Right atrium auricular region (tissue), 2 donors: ENCODE measurements at regions not wholly inside any gene's neighbourhood (a gene's known extent, or its start where the extent isn't known, plus 50 kb on each side); places are given as distances from the start of the nearest gene placed in this dataset.

ENCODE experiments used
- DNase-seq: peaks from one replicate; pipeline ENCODE4 v3.0.0-alpha.2; 2019; ENCODE audit warnings: low spot score
- H3K27ac ChIP-seq, 2 donors: fragments of 200-600 bp; sonication (generic); 1 replicate in 1 of 2; 2 replicates in 1 of 2; pipeline ENCODE4 v1.5.1; 2016 to 2019
- H3K27me3 ChIP-seq, 2 donors: fragments of 200-600 bp; sonication (generic); one replicate each; pipeline versions ENCODE4 v1.5.1 to v1.6.0; 2017 to 2019
- H3K36me3 ChIP-seq: fragments of 200-600 bp; sonication (generic); one replicate; pipeline ENCODE4 v1.5.1; 2016
- H3K4me1 ChIP-seq, 2 donors: fragments of 200-600 bp; sonication (generic); one replicate each; pipeline versions ENCODE4 v1.5.1 to v1.6.0; 2017 to 2019
- H3K4me3 ChIP-seq, 2 donors: fragments of 200-600 bp; sonication (generic); 1 replicate in 1 of 2; 2 replicates in 1 of 2; pipeline ENCODE4 v1.5.1; 2017 to 2019; ENCODE audit warnings: mild to moderate bottlenecking in 1 of 2, moderate library complexity in 1 of 2
- H3K9me3 ChIP-seq, 2 donors: fragments of 200-600 bp; sonication (generic); one replicate each; pipeline ENCODE4 v1.5.1; 2019
- CTCF ChIP-seq, 2 donors: fragments of 200-600 bp; sonication (generic); IDR thresholded peaks; one replicate each; pipeline ENCODE4 v1.5.1; 2019; ENCODE audit warnings: antibody characterized with exemption in 2 of 2

GRCh38 chr5:109614981-109615380, 74.7 kb upstream of the MAN2A1 start:
- Histone ChIP-seq H3K4me3 (no peak overlapping the region), H3K36me3 (no peaks in the 10 kb centered on the region), H3K9me3 (no peaks in the 10 kb centered on the region), H3K27ac (no peak overlapping the region), H3K4me1 (no peaks in the 10 kb centered on the region), H3K27me3 (no peaks in the 10 kb centered on the region)
- DNase-seq: no peak
- no peak for TF ChIP-seq CTCF (IDR thresholded peaks at IDR 0.05)

GRCh38 chr5:109614301-109614700, 75.4 kb upstream of the MAN2A1 start:
- Histone ChIP-seq H3K9me3 (no peaks in the 10 kb centered on the region), H3K27me3 (no peaks in the 10 kb centered on the region), H3K27ac (no peak overlapping the region), H3K36me3 (no peaks in the 10 kb centered on the region), H3K4me1 (no peaks in the 10 kb centered on the region), H3K4me3 (no peak overlapping the region)
- DNase-seq: no peak
- TF ChIP-seq CTCF (IDR thresholded peaks at IDR 0.05): no peak

GRCh38 chr5:109612278-109612905, 77.3 kb upstream of the MAN2A1 start:
- no peaks in the 10 kb centered on the region for H3K4me1 ChIP-seq
- H3K4me3 ChIP-seq: no peak overlapping the region
- no peak overlapping the region for H3K27ac ChIP-seq
- no peaks in the 10 kb centered on the region for H3K27me3 ChIP-seq
- no peak for DNase-seq
- H3K9me3 ChIP-seq: no peaks in the 10 kb centered on the region
- H3K36me3 ChIP-seq: no peaks in the 10 kb centered on the region
- TF ChIP-seq CTCF (IDR thresholded peaks at IDR 0.05): no peak

- no peak for DNase-seq
- TF ChIP-seq CTCF (IDR thresholded peaks at IDR 0.05): no peak
- H3K4me1 ChIP-seq: no peaks in the 10 kb centered on the region
These were observed 78.2 kb upstream of the MAN2A1 start for GRCh38 chr5:109611505-109611904.

GRCh38 chr5:109611061-109611460, 78.7 kb upstream of the MAN2A1 start:
- Histone ChIP-seq H3K9me3 (no peaks in the 10 kb centered on the region), H3K36me3 (no peaks in the 10 kb centered on the region), H3K27ac (no peak overlapping the region), H3K4me3 (no peak overlapping the region), H3K27me3 (no peaks in the 10 kb centered on the region), H3K4me1 (no peaks in the 10 kb centered on the region)
- TF ChIP-seq CTCF (IDR thresholded peaks at IDR 0.05): no peak
- no peak for DNase-seq

More at GRCh38 chr5:109611505-109611904, 78.2 kb upstream of the MAN2A1 start:
- Histone ChIP-seq H3K27ac (no peak overlapping the region), H3K36me3 (no peaks in the 10 kb centered on the region), H3K4me3 (no peak overlapping the region), H3K27me3 (no peaks in the 10 kb centered on the region), H3K9me3 (no peaks in the 10 kb centered on the region)

GRCh38 chr5:109610581-109610980, 79.1 kb upstream of the MAN2A1 start:
- TF ChIP-seq CTCF (IDR thresholded peaks at IDR 0.05): no peak
- H3K27ac ChIP-seq: no peak overlapping the region
- no peaks in the 10 kb centered on the region for H3K27me3 ChIP-seq
- H3K4me1 ChIP-seq: no peaks in the 10 kb centered on the region
- DNase-seq: no peak
- H3K4me3 ChIP-seq: no peak overlapping the region
- no peaks in the 10 kb centered on the region for H3K9me3 ChIP-seq
- H3K36me3 ChIP-seq: no peaks in the 10 kb centered on the region
